Ishikawa (cell line): ENCODE measurements at regions not wholly inside any gene's neighbourhood (a gene's known extent, or its start where the extent isn't known, plus 50 kb on each side); places are given as distances from the start of the nearest gene placed in this dataset.

Experiments used
- CEBPB ChIP-seq: IDR thresholded peaks from 2 replicates; pipeline ENCODE4 v1.6.1; 2012
- CREB1 ChIP-seq: IDR thresholded peaks from 2 replicates; pipeline ENCODE4 v1.6.1; 2012; ENCODE audit warnings: low read depth
- EGR1 ChIP-seq: IDR thresholded peaks from 2 replicates; pipeline ENCODE4 v1.6.1; 2012
- EP300 ChIP-seq: IDR thresholded peaks from 2 replicates; pipeline ENCODE4 v1.6.1; 2012; ENCODE audit warnings: borderline replicate concordance
- FOXM1 ChIP-seq: IDR thresholded peaks from 2 replicates; pipeline ENCODE4 v1.6.1; 2012; ENCODE audit warnings: low read depth, borderline replicate concordance
- MAX ChIP-seq: IDR thresholded peaks from 2 replicates; pipeline ENCODE4 v1.6.1; 2012
- NFIC ChIP-seq: IDR thresholded peaks from 2 replicates; pipeline ENCODE4 v1.6.1; 2012
- RAD21 ChIP-seq: IDR thresholded peaks from 2 replicates; pipeline ENCODE4 v1.6.1; 2012; ENCODE audit warnings: low read depth
- TAF1 ChIP-seq: IDR thresholded peaks from 2 replicates; pipeline ENCODE4 v1.6.1; 2012; ENCODE audit warnings: low read depth, mild to moderate bottlenecking
- TCF12 ChIP-seq: IDR thresholded peaks from 2 replicates; pipeline ENCODE4 v1.6.1; 2012; ENCODE audit warnings: low read depth
- TEAD4 ChIP-seq: IDR thresholded peaks from 2 replicates; pipeline ENCODE4 v1.6.1; 2012
- USF1 ChIP-seq: IDR thresholded peaks from 2 replicates; pipeline ENCODE4 v1.6.1; 2012
- YY1 ChIP-seq: IDR thresholded peaks from 2 replicates; pipeline ENCODE4 v1.6.1; 2012; ENCODE audit warnings: low read depth
- ZBTB7A ChIP-seq: IDR thresholded peaks from 2 replicates; pipeline ENCODE4 v1.6.1; 2012; ENCODE audit warnings: low read depth
- TF ChIP-seq, protein P1 (sequence below): IDR thresholded peaks from 2 replicates; pipeline ENCODE4 v1.6.1; 2012; ENCODE audit warnings: low read depth, mild to moderate bottlenecking

DNA sequence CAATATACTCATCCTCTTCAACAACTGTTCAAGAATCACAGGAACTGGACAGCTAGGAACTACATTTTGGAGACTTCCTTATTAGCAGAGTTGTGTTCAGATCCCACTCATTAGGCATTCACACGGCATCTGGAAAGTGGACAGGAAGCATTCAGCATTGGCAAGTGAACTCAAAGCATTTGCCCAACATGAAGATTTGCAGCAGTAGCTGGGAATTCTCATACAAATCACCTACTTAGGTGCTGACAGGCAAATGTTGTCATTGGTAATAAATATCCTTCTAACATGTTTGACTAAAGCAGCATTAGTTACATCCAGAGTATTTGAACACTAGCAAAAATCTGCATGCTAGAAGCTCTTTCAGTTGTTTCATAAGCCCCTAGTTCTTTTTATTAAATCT, 350.8 kb downstream of the PTH2R start:
- TF ChIP-seq ZBTB7A (no peak), USF1 (no peak), NFIC (no peak), RAD21 (no peak), CREB1 (no peak)

DNA sequence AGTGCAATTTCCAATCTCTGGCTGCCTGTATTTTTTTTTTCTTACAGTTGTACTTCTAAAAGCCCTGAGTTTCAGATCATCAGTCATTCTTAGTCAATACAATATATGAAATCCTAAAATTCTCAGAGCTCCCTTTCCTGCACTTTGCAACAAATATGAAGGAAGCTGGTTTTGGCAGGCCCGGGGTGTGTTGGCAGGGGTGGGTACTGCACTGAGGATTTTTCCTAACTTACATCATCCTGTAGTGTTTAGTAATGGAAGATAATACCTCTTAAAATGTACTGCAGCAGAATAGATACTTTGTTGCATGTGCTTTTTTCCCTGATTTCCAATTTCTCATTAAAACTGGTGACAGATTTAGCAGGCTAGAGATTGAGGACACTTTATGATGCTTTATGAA, 374.6 kb downstream of the PTH2R start:
- TF ChIP-seq FOXM1 (no peak), MAX (no peak), NFIC (no peak), EP300 (no peak), TCF12 (no peak), YY1 (no peak), CREB1 (no peak)

DNA sequence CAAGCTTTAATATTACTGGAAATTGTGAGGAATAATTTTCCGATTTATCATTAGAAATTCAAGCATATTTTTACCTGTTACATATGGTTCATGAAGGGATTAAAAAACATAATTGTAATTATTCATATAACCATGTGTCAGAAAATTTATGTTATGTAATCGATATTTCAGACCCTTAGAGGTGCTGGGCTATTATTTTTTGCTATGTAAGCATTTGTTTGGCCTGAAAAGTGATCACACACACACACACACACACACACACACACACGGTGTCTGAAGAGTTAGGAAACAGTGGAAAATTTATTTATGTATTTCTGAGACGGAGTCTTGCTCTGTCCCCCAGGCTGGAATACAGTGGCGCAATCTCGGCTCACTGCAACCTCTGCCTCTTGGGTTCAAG, 375.5 kb downstream of the PTH2R start:
- TF ChIP-seq YY1 (no peak), RAD21 (no peak), EP300 (no peak), NFIC (no peak), TEAD4 (no peak), TAF1 (no peak), TCF12 (no peak), FOXM1 (no peak), CEBPB (no peak), MAX (no peak), EGR1 (no peak), CREB1 (no peak), USF1 (no peak), ZBTB7A (no peak)
- TF ChIP-seq, protein P1, sequence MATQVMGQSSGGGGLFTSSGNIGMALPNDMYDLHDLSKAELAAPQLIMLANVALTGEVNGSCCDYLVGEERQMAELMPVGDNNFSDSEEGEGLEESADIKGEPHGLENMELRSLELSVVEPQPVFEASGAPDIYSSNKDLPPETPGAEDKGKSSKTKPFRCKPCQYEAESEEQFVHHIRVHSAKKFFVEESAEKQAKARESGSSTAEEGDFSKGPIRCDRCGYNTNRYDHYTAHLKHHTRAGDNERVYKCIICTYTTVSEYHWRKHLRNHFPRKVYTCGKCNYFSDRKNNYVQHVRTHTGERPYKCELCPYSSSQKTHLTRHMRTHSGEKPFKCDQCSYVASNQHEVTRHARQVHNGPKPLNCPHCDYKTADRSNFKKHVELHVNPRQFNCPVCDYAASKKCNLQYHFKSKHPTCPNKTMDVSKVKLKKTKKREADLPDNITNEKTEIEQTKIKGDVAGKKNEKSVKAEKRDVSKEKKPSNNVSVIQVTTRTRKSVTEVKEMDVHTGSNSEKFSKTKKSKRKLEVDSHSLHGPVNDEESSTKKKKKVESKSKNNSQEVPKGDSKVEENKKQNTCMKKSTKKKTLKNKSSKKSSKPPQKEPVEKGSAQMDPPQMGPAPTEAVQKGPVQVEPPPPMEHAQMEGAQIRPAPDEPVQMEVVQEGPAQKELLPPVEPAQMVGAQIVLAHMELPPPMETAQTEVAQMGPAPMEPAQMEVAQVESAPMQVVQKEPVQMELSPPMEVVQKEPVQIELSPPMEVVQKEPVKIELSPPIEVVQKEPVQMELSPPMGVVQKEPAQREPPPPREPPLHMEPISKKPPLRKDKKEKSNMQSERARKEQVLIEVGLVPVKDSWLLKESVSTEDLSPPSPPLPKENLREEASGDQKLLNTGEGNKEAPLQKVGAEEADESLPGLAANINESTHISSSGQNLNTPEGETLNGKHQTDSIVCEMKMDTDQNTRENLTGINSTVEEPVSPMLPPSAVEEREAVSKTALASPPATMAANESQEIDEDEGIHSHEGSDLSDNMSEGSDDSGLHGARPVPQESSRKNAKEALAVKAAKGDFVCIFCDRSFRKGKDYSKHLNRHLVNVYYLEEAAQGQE, result no peak

GRCh38 chr2:208783184-208783583, 376.6 kb downstream of the PTH2R start:
- TF ChIP-seq EP300 (no peak), FOXM1 (no peak), CREB1 (no peak), TCF12 (no peak), TEAD4 (no peak), ZBTB7A (no peak), TAF1 (no peak), CEBPB (no peak), NFIC (no peak), EGR1 (no peak), YY1 (no peak), USF1 (no peak), MAX (no peak)
- TF ChIP-seq, protein P1, result no peak

GRCh38 chr2:208791257-208791656, 384.7 kb downstream of the PTH2R start:
- TF ChIP-seq EGR1 (no peak), CEBPB (no peak), FOXM1 (no peak), EP300 (no peak), NFIC (no peak), USF1 (no peak), TCF12 (no peak), ZBTB7A (no peak), TEAD4 (no peak), CREB1 (no peak), YY1 (no peak), RAD21 (no peak), TAF1 (no peak), MAX (no peak)
- TF ChIP-seq, protein P1, result no peak
